ENCODE measurements at regions not wholly inside any gene's neighbourhood (a gene's known extent, or its start where the extent isn't known, plus 50 kb on each side); places are given as distances from the start of the nearest gene placed in this dataset.
"Not testable (repeated sequence)": the region's sequence is repeated elsewhere in the genome, so short reads cannot be mapped to it uniquely, and the experiment has no call there.

DNA sequence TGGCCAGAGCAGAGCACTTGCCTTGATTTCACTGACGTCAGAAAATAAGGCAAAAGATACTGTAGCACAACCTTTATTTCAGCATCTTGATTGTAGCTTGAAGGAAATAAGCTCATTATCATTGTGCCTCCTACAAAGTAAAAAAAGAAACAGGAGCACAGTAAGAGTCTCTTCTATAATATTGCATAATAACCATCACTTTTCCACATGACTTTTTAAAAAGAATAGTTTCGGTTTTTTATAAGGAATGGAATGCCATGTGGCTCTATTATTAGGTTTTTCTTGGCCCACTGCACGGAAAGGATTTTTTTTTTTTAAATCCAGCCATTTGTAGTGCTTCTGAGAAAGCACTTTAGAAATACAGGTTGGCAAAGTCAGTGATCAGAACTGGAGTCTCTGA, 655.3 kb downstream of the LRRC70 start:
- 22% methylated on average over 3 of the region's 3 CpGs for WGBS
- H3K36me3 ChIP-seq (ENCODE audit: insufficient read depth) = no peaks in the 10 kb centered on the region
- no peak for DNase-seq (ENCODE audit: extremely low spot score)
- H3K4me1 ChIP-seq (ENCODE audit: insufficient read depth) = no peaks in the 10 kb centered on the region
- no peak overlapping the region for H3K27ac ChIP-seq (ENCODE audit: low read depth)
- no peak overlapping the region for H3K4me3 ChIP-seq (ENCODE audit: low read depth, low read length)

DNA sequence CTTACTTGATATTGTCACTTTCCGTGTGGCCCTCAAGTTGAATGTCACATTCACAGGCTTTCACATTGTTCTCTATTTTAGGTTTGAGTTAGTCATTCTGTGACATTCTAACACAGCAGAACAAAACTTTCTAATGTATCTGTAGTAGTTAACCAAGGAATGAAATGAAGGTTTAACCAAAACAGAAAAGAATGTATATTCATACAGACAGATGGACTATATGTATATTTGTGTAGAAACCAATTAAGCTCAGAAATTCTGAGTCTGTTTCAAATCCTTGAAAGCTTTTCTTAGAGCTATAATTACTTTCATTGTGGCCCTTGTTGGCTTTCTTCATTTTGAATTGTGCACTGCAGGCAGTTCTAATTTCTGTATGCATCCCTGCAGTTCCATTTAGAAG, 654.7 kb downstream of the LRRC70 start:
- no peak for DNase-seq (ENCODE audit: extremely low spot score)
- 91% methylated on average over 1 of the region's 1 CpG for WGBS
- Histone ChIP-seq H3K27ac (ENCODE audit: low read depth) (no peak overlapping the region), H3K36me3 (ENCODE audit: insufficient read depth) (no peaks in the 10 kb centered on the region), H3K4me3 (ENCODE audit: low read depth, low read length) (no peak overlapping the region), H3K4me1 (ENCODE audit: insufficient read depth) (no peaks in the 10 kb centered on the region)

DNA sequence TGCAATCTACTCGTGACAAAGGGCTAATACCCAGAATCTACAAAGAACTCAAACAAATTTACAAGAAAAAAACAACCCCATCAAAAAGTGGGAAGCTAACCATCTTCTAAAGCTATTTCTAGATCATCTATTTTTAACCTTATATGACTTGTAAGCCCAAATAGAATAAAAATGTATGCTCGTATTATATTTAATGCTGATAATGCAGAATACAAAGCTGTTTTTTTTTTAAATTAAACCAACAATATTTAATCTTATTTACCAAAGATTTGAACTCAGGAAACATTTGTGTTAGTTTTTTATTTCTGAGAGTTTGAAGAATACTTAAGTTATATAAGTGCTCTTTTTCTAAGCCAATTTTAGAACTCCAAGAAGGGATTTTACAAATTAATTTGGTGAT, 652.1 kb downstream of the LRRC70 start:
- no peak overlapping the region for H3K27ac ChIP-seq (ENCODE audit: low read depth)
- H3K4me3 ChIP-seq (ENCODE audit: low read depth, low read length) = no peak overlapping the region
- DNase-seq (ENCODE audit: extremely low spot score) = no peak
- H3K4me1 ChIP-seq (ENCODE audit: insufficient read depth) = no peaks in the 10 kb centered on the region
- WGBS = 78% methylated on average over 2 of the region's 2 CpGs
- no peaks in the 10 kb centered on the region for H3K36me3 ChIP-seq (ENCODE audit: insufficient read depth)

DNA sequence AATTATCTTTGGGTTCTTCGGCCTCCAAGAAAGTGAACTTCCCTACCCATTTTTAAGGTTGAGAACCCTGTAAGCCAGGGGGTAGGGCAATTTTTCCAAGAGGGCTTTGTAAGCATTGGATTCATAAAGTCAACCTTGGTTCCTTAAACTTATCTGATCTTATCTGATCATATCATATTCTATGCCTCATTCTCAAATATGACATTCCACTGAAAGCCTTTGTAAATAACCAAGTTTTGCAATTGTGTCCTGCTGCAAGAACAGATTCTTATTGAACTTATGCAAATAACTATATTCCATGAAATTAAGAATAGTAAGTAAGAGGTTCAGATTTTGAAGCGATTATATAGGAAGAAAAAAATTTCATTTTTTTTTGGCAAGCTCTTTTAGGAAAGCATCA, 649.5 kb downstream of the LRRC70 start:
- 87% methylated on average over 2 of the region's 2 CpGs for WGBS
- H3K4me3 ChIP-seq (ENCODE audit: low read depth, low read length) = no peak overlapping the region
- DNase-seq (ENCODE audit: extremely low spot score) = no peak
- H3K27ac ChIP-seq (ENCODE audit: low read depth) = no peak overlapping the region
- no peaks in the 10 kb centered on the region for H3K36me3 ChIP-seq (ENCODE audit: insufficient read depth)
- no peaks in the 10 kb centered on the region for H3K4me1 ChIP-seq (ENCODE audit: insufficient read depth)

DNA sequence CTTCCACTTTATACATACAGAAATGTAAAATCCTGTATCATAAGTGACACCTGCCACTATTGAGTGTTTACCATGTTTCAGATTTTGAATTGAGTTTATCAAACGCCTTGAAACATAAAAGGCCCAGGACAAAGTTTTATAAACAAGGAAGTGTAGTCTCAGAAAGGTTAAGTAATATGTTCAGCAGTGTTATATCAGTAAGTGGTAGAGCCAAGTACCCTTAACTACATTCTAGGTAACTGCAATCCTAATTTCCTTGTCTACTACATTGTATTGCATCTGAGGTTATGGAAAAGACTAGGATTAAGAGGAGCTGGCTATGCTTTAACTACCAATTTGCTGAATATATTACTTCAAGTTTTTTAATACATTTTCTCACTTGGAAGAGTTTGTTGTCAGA, 641.6 kb downstream of the LRRC70 start:
- Histone ChIP-seq H3K4me3 (ENCODE audit: low read depth, low read length) (no peak overlapping the region), H3K27ac (ENCODE audit: low read depth) (no peak overlapping the region), H3K36me3 (ENCODE audit: insufficient read depth) (no peaks in the 10 kb centered on the region), H3K4me1 (ENCODE audit: insufficient read depth) (no peaks in the 10 kb centered on the region)
- 74% methylated on average over 1 of the region's 1 CpG for WGBS
- no peak for DNase-seq (ENCODE audit: extremely low spot score)

DNA sequence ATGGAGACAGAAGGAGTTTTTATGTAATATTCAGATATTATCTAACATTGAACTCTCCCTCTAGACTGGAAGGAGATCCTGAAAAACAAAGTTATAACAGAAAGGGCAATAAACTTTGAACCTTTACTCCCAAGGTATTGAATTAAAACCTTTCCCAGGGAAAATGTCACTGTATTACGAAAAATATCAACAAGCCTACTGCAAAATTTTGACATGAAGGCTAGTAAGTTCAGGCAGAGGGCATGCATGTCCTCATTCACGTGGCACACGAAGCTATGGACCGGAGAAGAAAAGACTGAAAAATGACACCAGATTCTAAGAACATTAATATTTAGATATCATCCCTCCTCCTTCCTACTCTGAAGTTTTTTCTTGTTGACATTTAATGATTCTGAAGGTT, 638.8 kb downstream of the LRRC70 start:
- H3K27ac ChIP-seq (ENCODE audit: low read depth) = no peak overlapping the region
- WGBS = 80% methylated on average over 4 of the region's 4 CpGs

DNA sequence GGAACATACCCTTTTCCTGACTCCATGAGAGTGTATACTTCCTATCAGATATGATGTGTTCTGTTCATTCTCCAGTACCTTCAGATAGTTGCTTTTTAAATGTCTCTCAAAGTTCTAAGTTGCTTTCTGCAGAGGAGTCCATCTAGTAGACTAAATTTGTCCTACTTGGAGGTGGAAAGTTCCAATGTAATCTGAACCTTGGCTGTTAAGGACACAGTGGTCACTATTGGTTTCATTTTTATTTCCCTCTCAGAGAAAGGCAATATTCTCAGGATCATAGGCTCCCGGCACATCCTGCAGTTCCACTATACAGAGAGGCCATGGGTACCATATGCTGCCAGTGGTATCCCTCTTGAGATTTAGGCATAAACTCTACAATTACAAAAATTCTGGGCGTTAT, 634.6 kb downstream of the LRRC70 start:
- 84% methylated on average over 2 of the region's 2 CpGs for WGBS
- H3K4me1 ChIP-seq (ENCODE audit: insufficient read depth) = no peaks in the 10 kb centered on the region
- H3K36me3 ChIP-seq (ENCODE audit: insufficient read depth) = no peaks in the 10 kb centered on the region
- no peak overlapping the region for H3K4me3 ChIP-seq (ENCODE audit: low read depth, low read length)
- H3K27ac ChIP-seq (ENCODE audit: low read depth) = no peak overlapping the region
- DNase-seq (ENCODE audit: extremely low spot score) = no peak

More for the DNA sequence above, 638.8 kb downstream of the LRRC70 start:
- H3K36me3 ChIP-seq (ENCODE audit: insufficient read depth) = no peaks in the 10 kb centered on the region
- no peaks in the 10 kb centered on the region for H3K4me1 ChIP-seq (ENCODE audit: insufficient read depth)
- no peak for DNase-seq (ENCODE audit: extremely low spot score)
- no peak overlapping the region for H3K4me3 ChIP-seq (ENCODE audit: low read depth, low read length)

DNA sequence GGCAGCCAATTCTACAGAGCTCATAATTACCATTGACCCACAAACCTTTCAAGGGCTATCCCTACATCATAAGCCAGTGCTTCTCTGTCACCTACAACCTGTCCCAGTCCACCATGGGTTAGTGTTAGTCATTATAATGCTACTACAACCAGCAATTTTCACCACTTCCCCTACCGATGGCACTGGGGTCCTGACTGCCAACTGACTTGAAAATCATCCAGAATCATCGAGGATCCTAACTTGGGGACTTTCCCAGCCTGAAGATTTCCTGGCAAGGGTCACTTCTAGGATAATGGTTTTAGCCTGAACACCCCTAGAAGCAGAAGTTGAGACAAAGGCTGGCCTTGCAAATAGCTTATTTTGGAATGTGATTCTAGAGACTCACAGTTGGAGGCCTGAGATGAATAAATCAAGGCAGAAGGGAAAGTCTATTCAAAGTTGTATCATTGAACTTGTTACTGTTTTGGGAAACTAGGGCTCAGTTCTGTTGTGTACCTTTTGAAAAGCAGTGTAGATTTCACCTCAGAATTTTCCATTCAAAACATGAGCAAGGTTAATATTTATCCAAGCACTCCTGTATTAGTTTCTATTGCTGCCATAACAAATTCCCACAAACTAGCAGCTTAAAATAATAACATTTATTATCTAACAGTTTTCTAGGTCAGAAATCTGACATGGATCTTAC, 633.0 kb downstream of the LRRC70 start:
- H3K4me1 ChIP-seq (ENCODE audit: insufficient read depth) = no peaks in the 10 kb centered on the region
- H3K27ac ChIP-seq (ENCODE audit: low read depth) = no peak overlapping the region
- no peaks in the 10 kb centered on the region for H3K36me3 ChIP-seq (ENCODE audit: insufficient read depth)
- H3K4me3 ChIP-seq (ENCODE audit: low read depth, low read length) = no peak overlapping the region
- WGBS = 45% methylated on average over 2 of the region's 2 CpGs
- DNase-seq (ENCODE audit: extremely low spot score) = no peak

DNA sequence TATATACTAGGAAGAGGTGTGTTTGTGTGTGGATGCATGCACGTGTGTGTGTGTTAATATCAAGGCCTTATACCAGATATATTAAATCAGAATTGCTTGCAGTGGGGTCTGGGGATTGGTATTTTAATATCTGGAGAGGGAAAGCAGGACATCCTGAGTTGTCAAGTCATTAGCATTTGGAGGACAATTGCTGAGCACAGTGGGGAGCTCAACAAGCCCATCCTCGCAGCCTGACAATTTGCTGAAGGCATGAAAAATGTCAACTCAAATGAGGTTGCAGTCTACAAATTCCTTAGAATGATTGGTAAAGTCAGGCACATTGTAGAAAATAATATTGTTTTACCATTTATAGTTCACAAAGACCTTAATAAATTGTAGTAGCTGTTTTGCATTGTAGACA, 627.4 kb downstream of the LRRC70 start:
- no peak overlapping the region for H3K4me3 ChIP-seq (ENCODE audit: low read depth, low read length)
- WGBS = 61% methylated on average over 2 of the region's 2 CpGs
- H3K27ac ChIP-seq (ENCODE audit: low read depth) = no peak overlapping the region
- no peaks in the 10 kb centered on the region for H3K36me3 ChIP-seq (ENCODE audit: insufficient read depth)
- DNase-seq (ENCODE audit: extremely low spot score) = no peak
- H3K4me1 ChIP-seq (ENCODE audit: insufficient read depth) = no peaks in the 10 kb centered on the region

DNA sequence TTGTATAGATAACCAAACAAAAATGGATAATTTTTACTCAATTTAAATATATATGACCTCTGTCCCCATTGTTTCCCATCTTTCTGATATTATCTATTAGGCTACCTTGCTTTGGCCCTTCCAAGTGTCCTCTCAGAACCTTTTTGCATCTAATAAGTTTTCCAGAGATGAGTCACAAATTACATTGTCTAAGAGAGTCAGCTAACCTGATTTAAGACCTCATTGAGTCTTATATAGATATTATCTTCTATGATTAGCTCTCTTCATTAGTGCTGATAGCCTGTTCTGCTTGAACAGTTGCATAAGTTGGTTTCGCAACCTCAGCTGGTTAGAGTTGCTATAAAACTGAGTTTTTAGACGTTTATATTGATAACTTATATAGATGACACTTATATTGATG, 623.1 kb downstream of the LRRC70 start:
- 65% methylated on average over 2 of the region's 2 CpGs for WGBS
- Histone ChIP-seq H3K4me3 (ENCODE audit: low read depth, low read length) (no peak overlapping the region), H3K4me1 (ENCODE audit: insufficient read depth) (no peaks in the 10 kb centered on the region), H3K36me3 (ENCODE audit: insufficient read depth) (no peaks in the 10 kb centered on the region), H3K27ac (ENCODE audit: low read depth) (no peak overlapping the region)
- DNase-seq (ENCODE audit: extremely low spot score) = no peak

DNA sequence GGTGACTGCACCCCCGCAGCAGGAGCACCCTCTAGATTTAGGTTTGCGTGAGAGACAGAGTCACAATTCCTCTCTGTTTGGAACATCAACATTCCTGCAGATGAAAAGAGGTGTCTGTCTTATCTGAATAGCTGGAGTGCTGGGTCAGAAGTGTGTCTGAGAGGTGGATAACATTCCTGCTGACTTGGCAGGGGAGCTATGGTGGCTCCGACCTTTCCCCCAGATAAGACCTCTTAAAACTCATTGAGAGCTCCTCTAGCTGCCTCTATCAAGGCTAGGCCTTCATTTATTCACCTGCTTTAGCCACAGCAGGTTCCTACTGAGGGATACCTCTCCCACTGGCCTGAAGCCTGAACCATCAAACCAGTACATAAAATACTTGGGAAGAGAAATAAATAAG, 615.5 kb downstream of the LRRC70 start:
- Histone ChIP-seq H3K4me3 (ENCODE audit: low read depth, low read length) (no peak overlapping the region), H3K4me1 (ENCODE audit: insufficient read depth) (no peaks in the 10 kb centered on the region), H3K36me3 (ENCODE audit: insufficient read depth) (no peaks in the 10 kb centered on the region), H3K27ac (ENCODE audit: low read depth) (no peak overlapping the region)
- WGBS = 78% methylated on average over 3 of the region's 3 CpGs
- no peak for DNase-seq (ENCODE audit: extremely low spot score)

DNA sequence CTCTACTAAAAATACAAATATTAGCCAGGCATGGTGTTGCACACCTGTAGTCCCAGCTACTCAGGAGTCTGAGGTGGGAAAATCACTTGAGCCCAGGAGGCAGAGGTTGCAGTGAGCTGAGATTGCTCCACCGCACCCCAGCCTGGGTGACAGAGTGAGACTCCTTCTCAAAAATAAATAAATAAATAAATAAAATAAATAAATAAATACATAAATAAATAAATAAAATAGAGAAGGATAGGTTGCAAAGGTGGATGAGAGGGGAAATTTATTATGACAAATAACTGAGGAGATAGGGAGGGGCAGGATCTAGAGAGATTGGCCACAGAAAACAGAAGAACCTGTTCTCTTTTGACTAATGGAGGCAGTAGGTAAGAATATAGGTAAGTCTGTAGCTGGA, 601.6 kb downstream of the LRRC70 start:
- not testable (repeated sequence) for H3K4me1 ChIP-seq (ENCODE audit: insufficient read depth); H3K27ac ChIP-seq (ENCODE audit: low read depth); H3K4me3 ChIP-seq (ENCODE audit: low read depth, low read length); DNase-seq (ENCODE audit: extremely low spot score); H3K36me3 ChIP-seq (ENCODE audit: insufficient read depth)
- WGBS = 95% methylated on average over 1 of the region's 1 CpG

DNA sequence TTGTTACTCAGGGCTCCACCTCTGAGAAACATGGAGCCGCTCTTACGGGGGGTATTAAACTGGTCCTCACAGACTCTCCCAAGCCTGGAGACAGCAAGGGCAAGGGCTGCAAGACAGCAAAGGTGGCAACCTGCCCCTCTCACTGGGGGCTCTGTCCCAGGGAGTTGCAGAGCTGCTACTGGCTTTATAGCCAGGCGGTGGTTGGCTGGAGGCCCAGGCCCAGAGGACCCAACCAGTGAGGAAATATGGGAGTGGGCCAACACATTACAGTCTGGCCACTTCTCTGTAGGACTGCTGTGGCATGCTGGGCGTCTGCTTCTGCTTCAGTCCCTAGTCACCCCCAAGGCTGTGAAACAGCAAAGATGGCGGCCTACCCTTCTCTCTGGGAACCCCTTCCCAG, 597.2 kb downstream of the LRRC70 start:
- 89% methylated on average over 5 of the region's 5 CpGs for WGBS
- Histone ChIP-seq H3K36me3 (ENCODE audit: insufficient read depth) (no peaks in the 10 kb centered on the region), H3K27ac (ENCODE audit: low read depth) (no peak overlapping the region), H3K4me1 (ENCODE audit: insufficient read depth) (no peaks in the 10 kb centered on the region), H3K4me3 (ENCODE audit: low read depth, low read length) (no peak overlapping the region)
- no peak for DNase-seq (ENCODE audit: extremely low spot score)

DNA sequence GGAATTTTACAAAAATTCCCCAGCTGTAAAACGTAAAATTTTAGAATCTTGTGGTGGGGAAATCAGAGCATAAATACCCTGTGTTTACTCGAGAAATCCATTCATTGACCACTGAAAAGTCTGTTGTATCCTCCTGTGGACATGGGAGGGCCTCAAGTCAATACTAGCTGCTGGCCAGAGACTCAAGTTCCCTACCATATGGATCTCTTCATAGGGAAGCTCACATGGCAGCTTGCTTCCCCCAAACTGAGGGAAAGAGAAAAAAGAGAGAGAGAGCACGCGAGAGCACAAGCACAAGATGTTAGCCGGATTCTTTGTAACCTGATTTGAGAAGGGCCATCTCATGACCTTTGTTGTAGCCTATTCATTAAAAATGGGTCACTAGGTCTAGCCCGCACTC, 591.9 kb downstream of the LRRC70 start:
- H3K4me3 ChIP-seq (ENCODE audit: low read depth, low read length) = no peak overlapping the region
- no peak for DNase-seq (ENCODE audit: extremely low spot score)
- H3K27ac ChIP-seq (ENCODE audit: low read depth) = no peak overlapping the region
- no peaks in the 10 kb centered on the region for H3K4me1 ChIP-seq (ENCODE audit: insufficient read depth)
- H3K36me3 ChIP-seq (ENCODE audit: insufficient read depth) = no peaks in the 10 kb centered on the region
- 47% methylated on average over 6 of the region's 6 CpGs for WGBS

All from urinary bladder (tissue), 3 donors.